Stimulated activated CD8-positive, alpha-beta memory T cell treated with anti-CD3 and anti-CD28 coated beads, Interleukin-4, amount 100 ng/mL, for 24 hours (primary cell): ENCODE measurements at regions not wholly inside any gene's neighbourhood (a gene's known extent, or its start where the extent isn't known, plus 50 kb on each side); places are given as distances from the start of the nearest gene placed in this dataset.
"Not testable (repeated sequence)": the region's sequence is repeated elsewhere in the genome, so short reads cannot be mapped to it uniquely, and the experiment has no call there.

Experiments used
- DNase-seq: peaks from one replicate; pipeline ENCODE4 v3.0.0-alpha.2; 2020; ENCODE audit warnings: low read depth

GRCh38 chr11:123344188-123344587, 85.9 kb upstream of the GRAMD1B start:
- not testable (repeated sequence) for DNase-seq

DNA sequence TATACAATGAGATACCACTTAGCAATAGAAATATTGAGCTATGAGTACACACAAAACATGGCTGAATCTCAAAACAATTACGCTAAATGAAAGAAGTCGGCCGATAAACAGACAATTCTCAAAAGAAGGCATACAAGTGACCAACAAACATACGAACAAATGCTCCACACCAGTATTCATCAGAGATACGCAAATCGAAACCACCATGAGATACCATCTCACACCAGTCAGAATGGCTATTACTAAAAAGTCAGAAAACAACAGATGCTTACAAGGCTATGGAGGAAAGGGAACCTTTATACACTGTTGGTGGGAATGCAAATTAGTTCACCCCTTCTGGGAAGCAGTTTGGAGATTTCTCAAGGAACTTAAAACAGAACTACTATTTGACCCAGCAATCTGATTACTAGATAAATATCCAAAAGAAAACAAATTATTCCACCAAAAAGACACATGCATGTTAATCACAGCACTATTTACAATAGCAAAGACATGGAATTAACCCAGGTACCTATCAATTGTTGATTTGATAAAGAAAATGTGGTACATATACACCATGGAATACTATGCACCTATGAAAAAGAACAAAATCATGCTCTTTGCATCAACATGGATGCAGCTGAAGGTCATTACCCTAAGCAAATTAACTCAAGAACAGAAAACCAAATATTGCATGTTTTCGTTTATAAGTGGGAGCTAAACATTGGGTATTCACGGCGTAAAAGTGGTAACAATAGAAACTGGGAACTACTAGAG, 90.9 kb upstream of the GRAMD1B start:
- DNase-seq = no peak

- DNase-seq = no peak
These were observed 91.7 kb upstream of the GRAMD1B start for GRCh38 chr11:123338266-123338800.

DNA sequence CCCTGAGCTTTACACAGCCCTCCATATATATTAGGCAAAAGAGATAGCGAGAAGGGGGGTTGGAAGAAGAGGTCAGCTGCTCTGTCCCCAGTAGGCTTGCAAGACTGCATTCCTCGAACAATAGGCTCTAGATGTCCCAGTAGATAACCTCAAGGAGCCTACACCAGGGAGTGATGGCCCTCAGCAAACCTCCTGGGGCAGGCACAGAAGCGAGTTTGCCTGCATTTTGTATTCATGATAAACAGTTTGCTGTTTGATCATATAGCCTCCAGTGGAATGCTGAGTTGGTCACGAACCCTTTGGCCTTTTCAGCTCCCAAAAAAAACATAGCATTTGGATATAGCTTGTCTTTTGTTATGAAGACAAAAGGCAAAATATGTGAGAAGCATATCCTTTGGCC, 95.1 kb upstream of the GRAMD1B start:
- DNase-seq = no peak

DNA sequence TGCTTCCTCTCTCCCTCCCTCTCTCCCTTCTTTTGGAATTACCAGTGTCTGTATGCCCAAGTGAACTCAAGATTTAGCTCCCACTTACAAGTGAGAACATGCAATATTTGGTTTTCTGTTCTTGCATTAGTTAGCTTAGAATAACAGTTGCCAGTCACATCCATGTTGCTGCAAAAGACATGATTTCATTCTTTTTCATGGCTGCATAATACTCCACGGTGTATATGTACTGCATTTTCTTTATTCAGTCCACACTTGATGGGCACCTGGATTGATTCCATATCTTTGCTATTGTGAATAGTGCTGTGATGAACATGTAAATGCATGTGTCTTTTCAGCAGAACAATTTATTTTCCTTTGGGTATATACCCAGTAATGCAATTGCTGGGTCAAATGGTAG, 97.5 kb upstream of the GRAMD1B start:
- not testable (repeated sequence) for DNase-seq

GRCh38 chr11:123330948-123331347, 99.1 kb upstream of the GRAMD1B start:
- DNase-seq = no peak

DNA sequence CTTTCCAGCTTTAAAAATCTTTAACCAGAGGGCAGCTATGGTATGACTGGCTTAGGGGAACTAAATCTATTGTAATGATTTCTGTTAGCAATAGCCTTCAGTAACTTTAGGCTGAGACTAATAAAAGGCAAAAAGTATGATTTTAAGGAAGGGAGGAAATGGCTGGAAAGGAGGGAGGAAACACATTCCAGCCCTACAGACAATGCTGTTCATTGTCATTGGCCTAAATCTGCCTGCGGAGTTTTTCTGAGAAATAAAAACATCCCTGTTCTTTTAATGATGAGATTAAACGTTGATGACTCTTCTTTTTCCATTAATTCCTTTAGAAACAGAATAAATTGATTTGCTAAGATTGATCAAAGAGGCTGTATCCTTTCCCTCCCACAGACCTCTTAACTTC, 99.6 kb upstream of the GRAMD1B start:
- DNase-seq = no peak

- no peak for DNase-seq
These were observed 100.0 kb upstream of the GRAMD1B start for GRCh38 chr11:123330071-123330470.

DNA sequence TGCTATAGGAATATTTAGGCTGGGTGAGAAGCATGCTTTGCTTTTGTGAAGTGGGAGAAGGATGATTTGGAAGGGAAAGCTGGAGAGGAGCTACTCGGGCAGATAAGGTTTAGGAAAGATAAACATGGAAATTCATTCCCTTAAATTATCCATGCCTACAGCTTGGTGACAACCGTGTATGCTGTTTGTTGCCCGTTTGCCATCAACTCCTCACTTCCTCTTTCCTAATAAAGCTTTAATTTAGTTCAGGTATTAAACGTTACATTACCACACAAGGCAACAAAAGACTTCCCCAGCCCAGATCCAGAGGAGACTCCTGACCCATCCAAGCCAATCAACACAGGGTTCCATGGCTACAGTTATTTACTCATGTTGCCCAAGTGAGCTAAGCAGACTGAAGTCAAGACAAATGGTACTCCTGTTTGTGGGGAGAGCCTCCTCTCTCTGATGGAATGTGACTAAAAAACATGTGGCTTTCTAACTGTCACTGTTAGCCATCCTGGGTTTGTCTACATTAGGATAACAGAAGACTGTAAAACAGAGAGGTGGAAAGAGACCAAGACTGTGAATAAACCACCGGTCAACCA, 101.7 kb upstream of the GRAMD1B start:
- DNase-seq = no peak

GRCh38 chr11:123325533-123325932, 104.5 kb upstream of the GRAMD1B start:
- DNase-seq = no peak

DNA sequence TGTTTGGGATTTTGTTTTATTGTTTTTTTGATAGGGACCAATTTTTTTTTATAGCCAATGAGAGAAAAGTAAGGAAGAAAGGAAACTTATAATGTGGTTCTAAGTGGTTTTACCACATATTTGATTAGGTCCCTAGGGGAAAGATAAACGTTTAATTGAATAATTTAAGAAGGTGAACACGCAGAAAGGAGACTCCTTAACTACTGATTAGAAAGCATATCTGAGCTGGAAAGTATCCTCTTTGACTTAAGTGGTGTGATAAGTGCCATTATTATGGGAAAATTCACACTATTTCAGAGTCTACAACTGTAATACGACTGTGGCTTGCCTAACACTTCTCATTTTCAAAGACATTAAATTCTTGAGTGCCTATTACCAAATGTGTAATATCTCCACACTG, 106.5 kb upstream of the GRAMD1B start:
- no peak for DNase-seq

DNA sequence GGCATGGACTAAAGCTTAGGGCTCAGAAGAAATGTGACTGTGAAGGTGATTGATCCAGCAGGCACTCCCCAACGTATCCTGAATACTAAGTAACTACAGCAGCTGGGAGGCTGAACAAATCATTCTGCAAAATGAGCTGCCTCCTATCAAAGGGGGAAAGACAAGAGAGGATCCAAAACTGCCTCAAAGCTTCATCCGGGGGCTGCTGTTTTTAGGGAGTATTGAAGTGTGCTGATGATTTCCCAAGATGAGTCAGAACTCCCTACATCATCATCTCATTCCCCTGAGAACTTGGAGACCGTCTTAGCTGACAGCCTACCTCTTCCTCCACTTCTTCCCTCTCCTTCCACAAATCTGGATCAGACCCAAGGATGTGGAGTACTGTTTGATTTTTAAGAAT, 108.4 kb upstream of the GRAMD1B start:
- DNase-seq = no peak

GRCh38 chr11:123318623-123319022, 111.4 kb upstream of the GRAMD1B start:
- DNase-seq = no peak

GRCh38 chr11:123318132-123318531, 111.9 kb upstream of the GRAMD1B start:
- DNase-seq = not testable (repeated sequence)

DNA sequence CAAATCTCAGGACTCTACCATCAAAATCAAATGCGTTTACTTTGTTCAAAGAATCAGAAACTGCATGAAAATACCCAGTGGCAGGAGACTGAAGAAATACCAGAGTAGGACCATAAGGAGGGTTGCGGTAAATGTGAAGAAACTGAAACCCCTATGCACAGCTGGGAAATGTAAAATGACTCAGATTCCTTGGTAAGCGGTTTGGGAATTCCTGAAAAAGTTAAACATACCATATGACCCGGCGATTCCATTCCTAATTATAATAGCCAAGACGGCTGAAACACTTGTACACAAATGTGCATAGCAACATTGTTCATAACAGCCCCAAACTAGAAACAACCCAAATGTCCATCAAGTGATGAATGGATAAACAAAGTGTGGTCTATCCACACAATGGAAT, 114.1 kb upstream of the GRAMD1B start:
- no peak for DNase-seq

- DNase-seq = no peak
These were observed 115.1 kb upstream of the GRAMD1B start for GRCh38 chr11:123314972-123315371.

DNA sequence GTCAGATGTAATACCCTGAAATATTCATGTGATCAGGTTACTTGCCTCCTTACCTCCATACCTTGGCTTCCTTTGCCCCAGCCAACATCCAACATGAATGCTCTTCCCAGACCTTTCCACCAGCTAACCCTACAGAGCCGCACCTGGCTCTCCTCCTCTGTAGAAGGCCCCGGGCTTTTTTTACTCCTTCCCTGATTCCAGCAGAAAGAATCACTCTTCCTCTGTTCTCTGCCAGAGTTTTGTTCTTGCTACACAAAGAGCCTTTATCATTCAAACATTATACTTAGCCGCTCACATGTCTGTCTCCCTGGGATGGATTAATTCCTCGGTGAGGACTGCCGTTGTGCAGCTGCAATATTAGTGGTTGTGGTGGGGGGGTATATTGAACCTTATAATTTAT, 116.8 kb upstream of the GRAMD1B start:
- no peak for DNase-seq

- DNase-seq = no peak
These were observed 113.0 kb upstream of the CLMP start for GRCh38 chr11:123308077-123308476.

DNA sequence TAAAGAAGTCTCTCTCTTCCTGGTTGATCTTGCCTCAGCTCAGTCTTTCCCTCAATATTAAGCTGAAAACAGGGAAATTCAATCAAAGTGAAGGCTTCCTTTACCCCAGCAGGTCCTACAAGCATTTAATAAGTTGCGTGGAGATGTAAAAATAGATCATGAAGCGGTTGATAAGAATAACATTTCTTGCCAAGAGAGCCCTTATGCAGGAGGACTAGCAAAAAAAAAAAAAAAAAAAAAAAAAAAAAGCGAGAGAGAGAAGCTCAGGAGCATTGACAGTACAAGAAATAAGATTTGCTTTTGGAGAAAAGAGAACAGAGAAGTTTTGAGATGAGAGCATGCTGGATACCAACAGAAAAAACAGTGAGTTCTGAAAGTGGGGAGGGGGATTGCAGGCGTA, 112.2 kb upstream of the CLMP start:
- DNase-seq = no peak

DNA sequence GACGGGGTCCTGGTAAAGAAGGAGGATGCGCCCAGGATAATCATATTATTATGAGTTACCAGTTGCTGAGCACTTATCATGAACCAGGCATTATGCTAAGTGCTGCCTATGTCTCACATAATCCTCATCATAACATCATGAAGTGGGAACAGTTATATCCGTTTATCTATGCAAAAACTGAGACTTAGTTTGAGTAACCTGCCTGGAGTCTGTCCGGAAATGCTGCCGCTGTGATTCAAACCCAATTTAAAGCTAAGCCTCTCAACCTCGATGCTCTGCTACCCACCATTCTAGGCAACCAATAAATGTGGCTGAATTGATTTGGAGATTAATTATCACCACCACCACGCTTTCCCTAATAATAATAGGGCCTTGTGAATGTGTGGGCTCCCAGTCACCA, 111.5 kb upstream of the CLMP start:
- DNase-seq = no peak

GRCh38 chr11:123305601-123306375, 110.7 kb upstream of the CLMP start:
- no peak for DNase-seq

DNA sequence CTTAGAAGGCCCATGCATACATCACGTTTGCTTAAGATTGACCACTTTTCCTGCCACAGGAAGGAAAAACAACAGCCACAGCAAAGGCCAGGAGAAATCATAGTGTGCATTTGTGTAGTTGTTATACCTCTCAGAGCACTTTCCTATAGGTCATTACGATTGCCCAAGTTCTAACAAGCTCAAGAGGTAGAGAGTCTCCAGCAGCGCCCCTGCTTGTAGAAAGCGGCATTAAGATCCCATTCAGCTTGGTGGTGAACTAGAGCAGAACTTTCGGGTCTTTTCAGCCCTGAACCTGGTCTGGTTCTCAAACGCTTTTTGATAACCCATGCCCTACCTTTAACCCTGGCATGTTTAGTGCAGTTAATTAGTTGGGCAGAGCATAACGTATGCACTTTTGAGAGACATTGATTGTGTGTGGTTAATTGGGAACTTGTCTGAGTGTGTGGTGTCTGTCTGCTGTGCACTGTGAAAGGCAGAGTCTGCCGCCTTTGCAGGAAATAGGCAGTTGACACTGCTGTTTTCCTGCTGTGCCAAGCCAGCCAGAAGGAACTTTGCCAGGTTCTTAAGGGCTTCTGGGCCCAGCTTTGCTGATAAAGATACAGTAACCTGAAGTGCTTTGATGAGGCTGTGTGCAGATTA, 109.9 kb upstream of the CLMP start:
- no peak for DNase-seq
